Tibial nerve (tissue), 4 donors: ENCODE measurements at regions not wholly inside any gene's neighbourhood (a gene's known extent, or its start where the extent isn't known, plus 50 kb on each side); places are given as distances from the start of the nearest gene placed in this dataset.

Experiments
- DNase-seq, 2 donors: peaks; one replicate each; pipeline ENCODE4 v3.0.0-alpha.2; 2019; ENCODE audit warnings: low spot score in 2 of 2
- H3K27ac ChIP-seq, 4 donors: fragments of 200-600 bp; sonication (generic) in 3 of 4; one replicate each; pipeline ENCODE4 v1.5.1; 2017 to 2019; ENCODE audit warnings: mild to moderate bottlenecking in 1 of 4
- H3K27me3 ChIP-seq, 2 donors: fragments of 200-600 bp; sonication (generic) in 1 of 2; one replicate each; pipeline versions ENCODE4 v1.5.1 to v1.6.0; 2017 to 2019
- H3K36me3 ChIP-seq, 3 donors: fragments of 200-600 bp; sonication (generic); one replicate each; pipeline ENCODE4 v1.5.1; 2018 to 2019
- H3K4me1 ChIP-seq, 4 donors: fragments of 200-600 bp; sonication (generic) in 3 of 4; one replicate each; pipeline ENCODE4 v1.5.1; 2017 to 2019
- H3K4me3 ChIP-seq, 4 donors: fragments of 200-600 bp; sonication (generic) in 3 of 4; one replicate each; pipeline ENCODE4 v1.5.1; 2017 to 2019; ENCODE audit warnings: mild to moderate bottlenecking in 1 of 4, moderate library complexity in 1 of 4
- H3K9me3 ChIP-seq, 4 donors: fragments of 200-600 bp; sonication (generic) in 3 of 4; one replicate each; pipeline ENCODE4 v1.5.1; 2017 to 2019
- CTCF ChIP-seq, 5 experiments: fragments of 200-600 bp in 3 of 5; fragments of 450-650 bp in 2 of 5; sonication (generic) in 3 of 5; IDR thresholded peaks; one replicate each; pipeline ENCODE4 v1.5.1; 2016 to 2019; ENCODE audit warnings: antibody characterized with exemption in 5 of 5, mild to moderate bottlenecking in 3 of 5, moderate library complexity in 2 of 5
- EP300 ChIP-seq, 2 donors: sonication (generic); formaldehyde crosslinking; IDR thresholded peaks; one replicate each; pipeline ENCODE4 v1.6.1; 2017; ENCODE audit warnings: antibody characterized with exemption in 2 of 2, mild to moderate bottlenecking in 1 of 2
- POLR2A ChIP-seq, 2 donors: fragments of 450-650 bp; IDR thresholded peaks; one replicate each; pipeline ENCODE4 v1.6.1; 2017; ENCODE audit warnings: antibody characterized with exemption in 2 of 2, mild to moderate bottlenecking in 2 of 2, moderate library complexity in 2 of 2
- WGBS, 2 donors: methylation state at CpG; one replicate each; pipeline ENCODE4 v1.1.5; 2018; 5-methylcytosine and 5-hydroxymethylcytosine counted together

DNA sequence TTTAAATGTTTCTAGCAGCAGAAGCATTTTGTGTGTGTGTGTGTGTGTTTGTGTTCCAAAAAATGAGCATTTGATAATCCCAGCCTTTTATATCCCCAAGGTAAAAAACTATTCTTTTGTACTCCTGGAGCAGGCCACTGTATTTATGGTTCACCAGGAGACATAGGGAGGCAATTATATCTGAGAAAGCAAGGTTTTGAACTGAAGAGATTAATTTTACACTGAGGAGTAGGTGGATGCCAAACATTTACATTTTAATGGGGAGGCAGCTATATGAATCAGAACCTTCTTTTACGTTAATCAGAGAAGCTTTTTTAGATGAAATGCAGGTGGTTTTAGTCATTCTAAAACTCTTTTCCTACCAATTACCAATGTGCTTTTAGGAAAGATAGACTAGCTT, 1374.0 kb upstream of the TENM4 start:
- H3K36me3 ChIP-seq: no peaks in the 10 kb centered on the region
- no peaks in the 10 kb centered on the region for H3K4me1 ChIP-seq
- H3K9me3 ChIP-seq: no peaks in the 10 kb centered on the region
- H3K27ac ChIP-seq: no peak overlapping the region
- TF ChIP-seq POLR2A (IDR thresholded peaks at IDR 0.05) (no peak), CTCF (IDR thresholded peaks at IDR 0.05) (no peak), EP300 (IDR thresholded peaks at IDR 0.05) (no peak)
- no peak overlapping the region for H3K4me3 ChIP-seq
- no peaks in the 10 kb centered on the region for H3K27me3 ChIP-seq
- DNase-seq: no peak
- WGBS, 2 donors: 74 to 78% methylated on average over 1 of the region's 1 CpG

DNA sequence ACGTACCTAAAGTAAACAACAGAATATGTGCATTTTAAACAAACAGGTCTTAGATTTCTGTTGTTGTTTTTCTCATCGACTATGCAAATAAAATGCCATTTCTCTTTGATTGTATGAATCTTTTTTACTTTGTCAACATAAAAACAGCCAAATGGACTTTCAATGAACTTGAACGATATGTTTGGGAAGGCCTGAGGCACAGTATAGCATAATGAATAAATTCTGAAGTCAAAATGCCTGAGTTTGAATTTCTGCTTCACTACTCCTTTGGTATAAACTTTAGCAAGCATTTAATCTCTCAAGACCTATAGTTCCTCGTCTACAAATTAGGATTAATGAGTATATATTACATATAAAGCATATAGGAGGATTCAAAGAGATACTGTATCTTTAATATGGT, 1369.9 kb upstream of the TENM4 start:
- TF ChIP-seq POLR2A (IDR thresholded peaks at IDR 0.05) (no peak), EP300 (IDR thresholded peaks at IDR 0.05) (no peak), CTCF (IDR thresholded peaks at IDR 0.05) (no peak)
- H3K9me3 ChIP-seq: no peaks in the 10 kb centered on the region
- H3K4me1 ChIP-seq: no peaks in the 10 kb centered on the region
- 68 to 74% methylated on average over 4 of the region's 4 CpGs for WGBS, 2 donors
- no peak for DNase-seq
- no peaks in the 10 kb centered on the region for H3K27me3 ChIP-seq
- no peak overlapping the region for H3K4me3 ChIP-seq
- H3K27ac ChIP-seq: no peak overlapping the region
- H3K36me3 ChIP-seq: no peaks in the 10 kb centered on the region

- no peaks in the 10 kb centered on the region for H3K36me3 ChIP-seq
- no peak for DNase-seq
- H3K9me3 ChIP-seq: peaks cover 0 to 53% (median 0%) of the 10 kb centered on the region in 4 donors
- H3K27ac ChIP-seq: no peak overlapping the region
- no peaks in the 10 kb centered on the region for H3K4me1 ChIP-seq
- no peaks in the 10 kb centered on the region for H3K27me3 ChIP-seq
- WGBS, 2 donors: 78 to 82% methylated on average over 5 to 7 of the region's 8 CpGs
- no peak overlapping the region for H3K4me3 ChIP-seq
- TF ChIP-seq EP300 (IDR thresholded peaks at IDR 0.05) (no peak), CTCF (IDR thresholded peaks at IDR 0.05) (no peak), POLR2A (IDR thresholded peaks at IDR 0.05) (no peak)
Measured at GRCh38 chr11:80798174-80798573, 1357.3 kb upstream of the TENM4 start.

GRCh38 chr11:80783561-80783960, 1342.7 kb upstream of the TENM4 start:
- no peaks in the 10 kb centered on the region for H3K36me3 ChIP-seq
- no peak overlapping the region for H3K27ac ChIP-seq
- H3K27me3 ChIP-seq: no peaks in the 10 kb centered on the region
- H3K9me3 ChIP-seq: peaks cover 0 to 4% (median 0%) of the 10 kb centered on the region in 4 donors
- no peak for DNase-seq
- no peak overlapping the region for H3K4me3 ChIP-seq
- no peaks in the 10 kb centered on the region for H3K4me1 ChIP-seq
- 87 to 91% methylated on average over 2 of the region's 2 CpGs for WGBS, 2 donors
- no peak for TF ChIP-seq CTCF (IDR thresholded peaks at IDR 0.05)
- no peak for TF ChIP-seq POLR2A (IDR thresholded peaks at IDR 0.05)
- TF ChIP-seq EP300 (IDR thresholded peaks at IDR 0.05): no peak

- 25 to 41% methylated on average over 4 of the region's 4 CpGs for WGBS, 2 donors
- TF ChIP-seq POLR2A (IDR thresholded peaks at IDR 0.05) (no peak), CTCF (IDR thresholded peaks at IDR 0.05) (no peak), EP300 (IDR thresholded peaks at IDR 0.05) (no peak)
Measured at GRCh38 chr11:80782135-80782885, 1341.5 kb upstream of the TENM4 start.

More at GRCh38 chr11:80782135-80782885, 1341.5 kb upstream of the TENM4 start:
- no peak overlapping the region for H3K27ac ChIP-seq
- DNase-seq: no peak
- H3K9me3 ChIP-seq: no peaks in the 10 kb centered on the region
- H3K27me3 ChIP-seq: no peaks in the 10 kb centered on the region
- no peaks in the 10 kb centered on the region for H3K4me1 ChIP-seq
- H3K36me3 ChIP-seq: no peaks in the 10 kb centered on the region
- no peak overlapping the region for H3K4me3 ChIP-seq
